Keratinocyte (primary cell): ENCODE measurements at regions not wholly inside any gene's neighbourhood (a gene's known extent, or its start where the extent isn't known, plus 50 kb on each side); places are given as distances from the start of the nearest gene placed in this dataset.

ENCODE experiments used
- DNase-seq: peaks from one replicate; pipeline ENCODE4 v3.0.0-alpha.2; 2011; ENCODE audit warnings: low read depth, missing footprints, low spot score
- FAIRE-seq: peaks from 2 replicates; lab custom pipeline; 2011; peaks lifted over from hg19 to GRCh38; lab: Jason Lieb, UNC
- H2AFZ ChIP-seq: 2 replicates; pipeline ENCODE4 v1.6.0; 2012; ENCODE audit warnings: low read length, control low read depth, inconsistent platforms; ENCODE audit not compliant: control insufficient read depth
- H3K27ac ChIP-seq: 2 replicates; pipeline ENCODE4 v1.5.1; 2011; ENCODE audit warnings: low read length; ENCODE audit not compliant: control insufficient read depth, insufficient read depth
- H3K27me3 ChIP-seq: 3 replicates; pipeline ENCODE4 v1.6.0; 2011; ENCODE audit warnings: low read length; ENCODE audit not compliant: control insufficient read depth, insufficient read depth; ENCODE audit errors: extremely low read depth
- H3K36me3 ChIP-seq, 2 experiments: 2 replicates in 1 of 2; 3 replicates in 1 of 2; pipeline ENCODE4 v1.5.1; 2011; ENCODE audit warnings: low read length in 2 of 2, mild to moderate bottlenecking in 1 of 2; ENCODE audit not compliant: control insufficient read depth in 2 of 2, insufficient read depth in 2 of 2; ENCODE audit errors: extremely low read depth in 1 of 2
- H3K4me1 ChIP-seq: 3 replicates; pipeline ENCODE4 v1.5.1; 2011; ENCODE audit warnings: low read length; ENCODE audit not compliant: control insufficient read depth, insufficient read depth; ENCODE audit errors: extremely low read depth
- H3K4me2 ChIP-seq: 3 replicates; pipeline ENCODE4 v1.6.0; 2011; ENCODE audit warnings: low read depth, low read length; ENCODE audit not compliant: control insufficient read depth, insufficient read depth; ENCODE audit errors: extremely low read depth
- H3K4me3 ChIP-seq, 3 experiments: fragments of 200-600 bp in 1 of 3; sonication (generic) in 1 of 3; 2 replicates in 2 of 3; 3 replicates in 1 of 3; pipeline ENCODE4 v1.5.1; 2011 to 2016; ENCODE audit warnings: low read length in 3 of 3, mild to moderate bottlenecking in 3 of 3, control low read depth in 2 of 3, inconsistent platforms in 1 of 3, low read depth in 1 of 3, mixed read lengths in 1 of 3, mixed run types in 1 of 3, moderate library complexity in 1 of 3; ENCODE audit not compliant: control insufficient read depth in 2 of 3, insufficient read depth in 2 of 3; ENCODE audit errors: extremely low read depth in 1 of 3
- H3K79me2 ChIP-seq: 2 replicates; pipeline ENCODE4 v1.6.0; 2012; ENCODE audit warnings: low read length; ENCODE audit not compliant: control insufficient read depth, insufficient read depth
- H3K9ac ChIP-seq: 3 replicates; pipeline ENCODE4 v1.6.0; 2011; ENCODE audit warnings: low read length; ENCODE audit not compliant: control insufficient read depth, insufficient read depth; ENCODE audit errors: extremely low read depth
- H3K9me1 ChIP-seq: 3 replicates; pipeline ENCODE4 v1.6.0; 2011; ENCODE audit warnings: low read length; ENCODE audit not compliant: control insufficient read depth, insufficient read depth; ENCODE audit errors: extremely low read depth
- H3K9me3 ChIP-seq: 2 replicates; pipeline ENCODE4 v1.5.1; 2012; ENCODE audit warnings: low read depth, low read length; ENCODE audit not compliant: control insufficient read depth
- H4K20me1 ChIP-seq: 3 replicates; pipeline ENCODE4 v1.6.0; 2011; ENCODE audit warnings: low read length; ENCODE audit not compliant: control insufficient read depth, insufficient read depth; ENCODE audit errors: extremely low read depth
- CTCF ChIP-seq, 3 experiments: IDR thresholded peaks in 1 of 3; conservative IDR thresholded peaks in 1 of 3; optimal IDR thresholded peaks in 1 of 3; 2 replicates in 2 of 3; 3 replicates in 1 of 3; pipeline versions ENCODE3 to v1.5.1; 2011; ENCODE audit warnings: low read length in 3 of 3, mild to moderate bottlenecking in 3 of 3, moderate library complexity in 2 of 3, control low read depth in 1 of 3, inconsistent platforms in 1 of 3; ENCODE audit not compliant: insufficient read depth in 2 of 3; ENCODE audit errors: extremely low read depth in 1 of 3
- EZH2 ChIP-seq: IDR thresholded peaks from one replicate; pipeline ENCODE4 v1.6.1; 2012; ENCODE audit warnings: inconsistent platforms, mild to moderate bottlenecking, low read length, moderate library complexity
- dilution Hi-C: fragments of 300-500 bp; cut with MboI; formaldehyde crosslinking; loops from one replicate; pipeline ENCODE4 v1.7.0; 2020; ENCODE audit warnings: low sequenced_read_pairs; ENCODE audit not compliant: extremely low pct_ligation_motif_present

DNA sequence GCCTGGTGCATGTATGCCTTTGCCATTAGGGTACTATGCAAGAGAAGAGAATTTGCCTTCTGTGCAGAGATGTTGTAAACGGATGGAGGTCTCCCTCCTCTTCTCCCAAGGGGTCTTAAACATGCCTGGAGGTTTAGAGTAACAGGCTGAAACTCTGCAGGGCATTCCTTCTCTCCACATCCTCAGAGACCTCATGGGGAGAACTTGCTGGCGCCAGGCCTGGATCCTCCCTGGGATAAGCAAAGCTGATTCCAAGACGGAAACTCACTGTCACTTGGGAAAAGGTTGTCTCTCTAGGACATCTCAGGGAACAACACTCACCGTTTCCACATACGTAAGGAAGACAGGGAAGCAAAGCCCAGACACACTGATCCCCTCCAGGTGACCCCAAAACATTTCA, 76.9 kb upstream of the GPM6B start:
- TF ChIP-seq EZH2 = no peak
- TF ChIP-seq CTCF (optimal IDR thresholded peaks at IDR 0.05 in 1 of 3, IDR thresholded peaks at IDR 0.05 in 1 of 3, conservative IDR thresholded peaks at IDR 0.05 in 1 of 3; ENCODE audit: extremely low read depth in 1 of 3, insufficient read depth in 2 of 3, low read length in 3 of 3) = no peak
- Histone ChIP-seq H3K4me3 (no peak overlapping the region), H3K79me2 (no peaks in the 10 kb centered on the region), H4K20me1 (no peaks in the 10 kb centered on the region), H3K9ac (no peak overlapping the region), H3K27me3 (no peaks in the 10 kb centered on the region), H2AFZ (no peak overlapping the region), H3K36me3 (no peaks in the 10 kb centered on the region), H3K4me2 (no peak overlapping the region), H3K4me1 (peaks cover 10% of the 10 kb centered on the region), H3K27ac (no peak overlapping the region), H3K9me3 (no peaks in the 10 kb centered on the region), H3K9me1 (no peaks in the 10 kb centered on the region)
- FAIRE-seq (no peak), DNase-seq (no peak)
- dilution Hi-C loops = no loop called here

DNA sequence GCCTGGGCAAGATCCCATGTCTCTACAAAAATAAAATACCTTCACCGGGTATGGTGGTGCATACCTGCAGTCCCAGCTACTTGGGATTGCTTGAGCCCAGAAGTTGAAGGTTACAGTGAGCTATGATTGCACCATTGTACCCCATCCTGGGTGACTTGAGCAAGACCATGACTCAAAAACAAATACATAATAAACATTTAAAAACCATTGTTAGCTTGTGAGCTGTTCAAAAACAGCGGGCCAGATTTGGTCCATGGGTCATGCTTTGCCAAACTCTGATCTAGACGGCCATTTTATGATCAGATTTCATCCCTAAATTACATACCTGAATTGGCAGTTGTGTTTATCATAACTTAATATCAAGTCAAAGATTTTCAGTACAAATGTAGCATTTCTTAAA, 76.0 kb upstream of the GPM6B start:
- no peak overlapping the region for H3K4me3 ChIP-seq
- no peak overlapping the region for H3K4me2 ChIP-seq
- no peaks in the 10 kb centered on the region for H3K9me1 ChIP-seq
- H3K9ac ChIP-seq = no peak overlapping the region
- no peaks in the 10 kb centered on the region for H4K20me1 ChIP-seq
- no peak for FAIRE-seq
- H3K27ac ChIP-seq = no peak overlapping the region
- H3K9me3 ChIP-seq = no peaks in the 10 kb centered on the region
- no peak for TF ChIP-seq CTCF (optimal IDR thresholded peaks at IDR 0.05 in 1 of 3, IDR thresholded peaks at IDR 0.05 in 1 of 3, conservative IDR thresholded peaks at IDR 0.05 in 1 of 3; ENCODE audit: extremely low read depth in 1 of 3, insufficient read depth in 2 of 3, low read length in 3 of 3)
- TF ChIP-seq EZH2 = no peak
- dilution Hi-C loops = no loop called here
- no peaks in the 10 kb centered on the region for H3K36me3 ChIP-seq
- H3K79me2 ChIP-seq = no peaks in the 10 kb centered on the region
- no peak for DNase-seq
- peaks cover 3% of the 10 kb centered on the region for H3K27me3 ChIP-seq
- H2AFZ ChIP-seq = no peak overlapping the region
- H3K4me1 ChIP-seq = peaks cover under 1% of the 10 kb centered on the region
